ENCODE measurements at regions not wholly inside any gene's neighbourhood (a gene's known extent, or its start where the extent isn't known, plus 50 kb on each side); places are given as distances from the start of the nearest gene placed in this dataset.
A peak's percentile ranks its signal among the peaks of the same experiment; 100 is the strongest.
"Not testable (repeated sequence)": the region's sequence is repeated elsewhere in the genome, so short reads cannot be mapped to it uniquely, and the experiment has no call there.

GRCh38 chr7:32816409-32816948 is 75.1 kb downstream of the KBTBD2 start:
- peak in 1 of 2 donors; percentile 24 for ATAC-seq
- H3K27ac ChIP-seq (ENCODE audit: low read length); H3K27me3 ChIP-seq (ENCODE audit: control insufficient read depth, insufficient read depth); intact Hi-C loops (cut with DNase I); DNase-seq; H3K9me3 ChIP-seq (ENCODE audit: control insufficient read depth, low read length); H3K4me1 ChIP-seq (ENCODE audit: control insufficient read depth, insufficient read depth, low read length); H3K4me3 ChIP-seq (ENCODE audit: low read length): not testable (repeated sequence)
- WGBS = 33% methylated on average over 6 of the region's 6 CpGs

- DNase-seq; H3K4me3 ChIP-seq (ENCODE audit: low read length); ATAC-seq; intact Hi-C loops (cut with DNase I); H3K9me3 ChIP-seq (ENCODE audit: control insufficient read depth, low read length); H3K4me1 ChIP-seq (ENCODE audit: control insufficient read depth, insufficient read depth, low read length); H3K27me3 ChIP-seq (ENCODE audit: control insufficient read depth, insufficient read depth); H3K27ac ChIP-seq (ENCODE audit: low read length): not testable (repeated sequence)
These were observed 76.8 kb downstream of the KBTBD2 start for GRCh38 chr7:32814779-32815178.

- WGBS = 96% methylated on average over 2 of the region's 2 CpGs
- intact Hi-C loops (cut with DNase I) = loop anchor here in 1 of 4 donors (10.0 kb wide), 2 partner anchors 245 to 295 kb away; partner anchors contain the start of gene RP9
- H3K4me3 ChIP-seq (ENCODE audit: low read length) = no peak overlapping the region
- H3K27ac ChIP-seq (ENCODE audit: low read length) = no peak overlapping the region
- H3K4me1 ChIP-seq (ENCODE audit: control insufficient read depth, insufficient read depth, low read length) = no peaks in the 10 kb centered on the region
- no peaks in the 10 kb centered on the region for H3K27me3 ChIP-seq (ENCODE audit: control insufficient read depth, insufficient read depth)
- no peaks in the 10 kb centered on the region for H3K9me3 ChIP-seq (ENCODE audit: control insufficient read depth, low read length)
- DNase-seq (no peak), ATAC-seq (no peak)
These were observed 81.7 kb downstream of the KBTBD2 start for GRCh38 chr7:32809871-32810270.

DNA sequence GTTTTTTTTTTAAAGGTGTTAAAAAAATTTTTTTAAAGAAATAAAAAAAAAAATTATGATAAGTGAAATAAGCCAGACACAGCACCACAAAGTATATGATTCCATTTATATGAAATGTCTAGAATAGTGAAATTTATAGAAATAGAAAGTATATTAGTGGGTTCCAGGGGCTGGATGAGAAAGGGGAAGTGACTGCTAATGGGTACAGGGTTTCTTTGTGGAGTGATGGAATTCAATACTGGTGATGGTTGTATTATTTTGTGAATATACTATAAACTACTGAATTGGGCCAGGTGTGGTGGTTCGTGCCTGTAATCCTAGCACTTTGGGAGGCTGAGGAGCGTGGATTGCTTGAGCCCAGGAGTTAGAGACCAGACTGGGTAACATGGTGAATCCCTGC is 82.2 kb downstream of the KBTBD2 start:
- Histone ChIP-seq H3K4me3 (ENCODE audit: low read length) (no peak overlapping the region), H3K4me1 (ENCODE audit: control insufficient read depth, insufficient read depth, low read length) (no peaks in the 10 kb centered on the region), H3K9me3 (ENCODE audit: control insufficient read depth, low read length) (no peaks in the 10 kb centered on the region), H3K27me3 (ENCODE audit: control insufficient read depth, insufficient read depth) (no peaks in the 10 kb centered on the region), H3K27ac (ENCODE audit: low read length) (no peak overlapping the region)
- ATAC-seq (no peak), DNase-seq (no peak)
- 97% methylated on average over 2 of the region's 2 CpGs for WGBS
- intact Hi-C loops (cut with DNase I) = loop anchor here in 1 of 4 donors (10.0 kb wide), 2 partner anchors 245 to 295 kb away; partner anchors contain the start of gene RP9

DNA sequence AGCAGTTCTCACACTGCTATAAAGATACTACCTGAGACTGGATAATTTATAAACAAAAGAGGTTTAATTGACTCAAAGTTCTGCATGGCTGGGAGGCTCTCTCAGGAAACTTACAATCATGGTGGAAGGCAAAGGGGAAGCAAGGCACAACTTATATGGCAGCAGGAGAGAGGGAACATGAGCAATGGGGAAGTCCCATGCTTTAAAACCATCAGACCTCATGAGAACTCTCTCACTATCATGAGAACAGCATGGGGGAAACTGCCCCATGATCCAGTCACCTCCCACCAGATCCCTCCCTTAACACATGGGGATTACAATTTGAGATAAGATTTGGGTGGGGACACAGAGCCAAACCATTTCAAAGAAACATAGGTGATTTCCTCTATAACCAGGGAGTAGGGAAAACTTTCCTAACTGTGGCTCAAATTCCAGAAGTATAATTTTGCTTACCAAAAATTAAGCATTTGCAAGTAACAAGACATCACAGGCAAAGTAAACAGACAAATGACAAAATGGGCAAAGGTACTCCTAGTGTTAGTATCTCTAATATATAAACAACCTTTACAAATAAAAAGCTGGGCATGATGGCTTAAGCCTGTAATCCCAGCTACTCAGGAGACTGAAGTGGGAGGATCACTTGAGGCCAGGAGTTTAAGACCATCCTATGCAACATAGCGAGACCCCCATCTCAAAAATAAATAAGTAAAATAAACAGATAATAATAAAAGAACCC is 88.0 kb downstream of the KBTBD2 start:
- ATAC-seq (no peak), DNase-seq (no peak)
- H3K4me1 ChIP-seq (ENCODE audit: control insufficient read depth, insufficient read depth, low read length) = no peaks in the 10 kb centered on the region
- H3K27me3 ChIP-seq (ENCODE audit: control insufficient read depth, insufficient read depth) = no peaks in the 10 kb centered on the region
- intact Hi-C loops (cut with DNase I) = loop anchor here in 1 of 4 donors (10.0 kb wide), 2 partner anchors 251 to 301 kb away; partner anchors contain the start of gene RP9
- H3K27ac ChIP-seq (ENCODE audit: low read length) = no peak overlapping the region
- H3K9me3 ChIP-seq (ENCODE audit: control insufficient read depth, low read length) = no peaks in the 10 kb centered on the region
- H3K4me3 ChIP-seq (ENCODE audit: low read length) = no peak overlapping the region
- WGBS = 96% methylated on average over 1 of the region's 1 CpG

DNA sequence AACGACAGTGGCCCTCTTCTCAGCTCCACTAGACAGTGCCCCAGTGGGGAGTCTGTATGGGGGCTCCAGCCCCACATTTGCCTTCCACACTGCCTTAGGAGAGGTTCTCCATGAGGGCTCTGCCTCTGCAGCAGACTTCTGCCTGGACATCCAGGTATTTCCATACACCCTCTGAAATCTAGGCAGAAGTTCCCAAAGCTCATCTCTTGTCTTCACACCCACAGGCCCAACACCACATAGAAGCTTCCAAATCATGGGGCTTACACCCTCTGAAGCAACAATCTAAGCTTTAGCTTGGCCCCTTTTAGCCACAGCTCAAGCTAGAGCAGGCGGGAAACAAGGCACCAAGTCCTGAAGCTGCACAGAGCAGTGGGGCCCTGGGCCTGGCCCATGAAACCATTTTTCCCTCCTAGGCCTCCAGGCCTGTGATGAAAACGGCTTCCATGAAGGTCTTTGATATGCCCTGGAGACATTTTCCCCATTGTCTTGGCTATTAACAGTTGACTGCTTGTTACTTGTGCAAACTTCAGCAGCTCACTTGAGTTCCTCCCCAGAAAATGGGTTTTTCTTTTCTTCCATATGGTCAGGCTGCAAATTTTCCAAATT is 89.2 kb downstream of the KBTBD2 start:
- DNase-seq = no peak
- H3K27me3 ChIP-seq (ENCODE audit: control insufficient read depth, insufficient read depth) = no peaks in the 10 kb centered on the region
- WGBS = 95% methylated on average over 3 of the region's 3 CpGs
- no peaks in the 10 kb centered on the region for H3K9me3 ChIP-seq (ENCODE audit: control insufficient read depth, low read length)
- intact Hi-C loops (cut with DNase I) = loop anchor here in 1 of 4 donors (10.0 kb wide), 2 partner anchors 252 to 302 kb away; partner anchors contain the start of gene RP9
- no peaks in the 10 kb centered on the region for H3K4me1 ChIP-seq (ENCODE audit: control insufficient read depth, insufficient read depth, low read length)
- H3K4me3 ChIP-seq (ENCODE audit: low read length) = no peak overlapping the region
- no peak for ATAC-seq
- H3K27ac ChIP-seq (ENCODE audit: low read length) = no peak overlapping the region

DNA sequence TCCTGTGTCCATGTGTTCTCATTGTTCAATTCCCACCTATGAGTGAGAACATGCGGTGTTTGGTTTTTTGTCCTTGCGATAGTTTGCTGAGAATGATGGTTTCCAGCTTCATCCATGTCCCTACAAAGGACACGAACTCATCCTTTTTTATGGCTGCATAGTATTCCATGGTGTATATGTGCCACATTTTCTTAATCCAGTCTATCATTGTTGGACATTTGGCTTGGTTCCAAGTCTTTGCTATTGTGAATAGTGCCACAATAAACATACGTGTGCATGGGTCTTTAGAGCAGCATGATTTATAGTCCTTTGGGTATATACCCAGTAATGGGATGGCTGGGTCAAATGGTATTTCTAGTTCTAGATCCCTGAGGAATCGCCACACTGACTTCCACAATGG is 98.5 kb downstream of the KBTBD2 start:
- WGBS = 94% methylated on average over 1 of the region's 5 CpGs
- ATAC-seq; intact Hi-C loops (cut with DNase I); H3K4me1 ChIP-seq (ENCODE audit: control insufficient read depth, insufficient read depth, low read length); H3K27me3 ChIP-seq (ENCODE audit: control insufficient read depth, insufficient read depth); H3K4me3 ChIP-seq (ENCODE audit: low read length); H3K9me3 ChIP-seq (ENCODE audit: control insufficient read depth, low read length); DNase-seq; H3K27ac ChIP-seq (ENCODE audit: low read length): not testable (repeated sequence)

DNA sequence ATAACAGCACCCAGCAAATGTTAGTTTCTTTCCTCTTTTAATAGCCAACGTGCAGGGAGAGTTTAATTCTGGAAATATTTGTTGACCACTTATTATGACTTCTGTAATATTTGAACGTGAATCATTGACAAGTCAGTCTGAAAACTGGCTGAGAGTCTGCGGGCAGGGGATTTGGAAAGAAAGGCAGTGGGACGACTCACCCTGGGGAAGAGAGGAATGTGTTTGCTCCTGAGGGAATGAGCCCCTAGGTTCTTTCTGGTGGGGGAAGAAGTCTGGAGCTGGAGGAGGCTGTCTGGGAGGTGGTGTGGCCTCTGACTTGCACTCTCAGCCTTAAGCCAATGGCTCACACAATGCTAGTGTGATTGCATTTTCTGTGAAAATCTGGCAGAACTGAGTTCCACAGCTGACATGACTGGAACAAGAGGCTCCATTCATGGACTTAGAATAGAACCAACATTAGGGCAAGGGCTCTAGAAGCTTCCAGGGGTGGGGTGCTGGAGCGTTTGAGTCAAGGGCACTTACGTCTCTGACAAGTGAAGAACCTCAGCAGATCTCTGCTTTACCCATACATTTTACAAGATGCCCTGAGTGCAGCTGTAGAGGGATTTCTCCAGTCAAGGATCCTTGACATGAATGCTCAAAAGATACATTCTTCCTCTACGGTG is 100.7 kb downstream of the KBTBD2 start:
- intact Hi-C loops (cut with DNase I); DNase-seq; H3K27ac ChIP-seq (ENCODE audit: low read length); H3K4me1 ChIP-seq (ENCODE audit: control insufficient read depth, insufficient read depth, low read length); H3K27me3 ChIP-seq (ENCODE audit: control insufficient read depth, insufficient read depth); H3K4me3 ChIP-seq (ENCODE audit: low read length); ATAC-seq; H3K9me3 ChIP-seq (ENCODE audit: control insufficient read depth, low read length): not testable (repeated sequence)
- WGBS = 73% methylated on average over 7 of the region's 7 CpGs

GRCh38 chr7:32789266-32789665 is 102.3 kb downstream of the KBTBD2 start:
- H3K27me3 ChIP-seq (ENCODE audit: control insufficient read depth, insufficient read depth); ATAC-seq; H3K4me1 ChIP-seq (ENCODE audit: control insufficient read depth, insufficient read depth, low read length); intact Hi-C loops (cut with DNase I); H3K9me3 ChIP-seq (ENCODE audit: control insufficient read depth, low read length); DNase-seq; H3K4me3 ChIP-seq (ENCODE audit: low read length); H3K27ac ChIP-seq (ENCODE audit: low read length): not testable (repeated sequence)
- WGBS = 82% methylated on average over 8 of the region's 8 CpGs

GRCh38 chr7:32788174-32788573 is 103.4 kb downstream of the KBTBD2 start:
- WGBS = 96% methylated on average over 2 of the region's 2 CpGs

More at GRCh38 chr7:32788174-32788573, 103.4 kb downstream of the KBTBD2 start:
- DNase-seq; ATAC-seq; H3K27ac ChIP-seq (ENCODE audit: low read length); H3K4me3 ChIP-seq (ENCODE audit: low read length); H3K4me1 ChIP-seq (ENCODE audit: control insufficient read depth, insufficient read depth, low read length); H3K27me3 ChIP-seq (ENCODE audit: control insufficient read depth, insufficient read depth); H3K9me3 ChIP-seq (ENCODE audit: control insufficient read depth, low read length); intact Hi-C loops (cut with DNase I): not testable (repeated sequence)

Data from right cardiac atrium (tissue), 5 donors.